Lower leg skin (tissue), 3 donors: ENCODE measurements at regions not wholly inside any gene's neighbourhood (a gene's known extent, or its start where the extent isn't known, plus 50 kb on each side); places are given as distances from the start of the nearest gene placed in this dataset.

Experiments
- CTCF ChIP-seq, 3 donors: fragments of 450-650 bp; IDR thresholded peaks; one replicate each; pipeline ENCODE4 v1.5.1; 2016; ENCODE audit warnings: antibody characterized with exemption in 3 of 3, mild to moderate bottlenecking in 3 of 3, moderate library complexity in 2 of 3
- POLR2A ChIP-seq, 2 donors: fragments of 450-650 bp; IDR thresholded peaks; one replicate each; pipeline ENCODE4 v1.6.1; 2016 to 2017; ENCODE audit warnings: antibody characterized with exemption in 2 of 2, mild to moderate bottlenecking in 1 of 2, moderate library complexity in 1 of 2

- no peak for TF ChIP-seq POLR2A (IDR thresholded peaks at IDR 0.05)
- no peak for TF ChIP-seq CTCF (IDR thresholded peaks at IDR 0.05)
These were observed 190.4 kb upstream of the DTNBP1 start for GRCh38 chr6:15853259-15853658.
